Sigmoid colon (tissue), 4 donors: ENCODE measurements at regions not wholly inside any gene's neighbourhood (a gene's known extent, or its start where the extent isn't known, plus 50 kb on each side); places are given as distances from the start of the nearest gene placed in this dataset.

Source experiments
- CTCF ChIP-seq, 4 experiments: fragments of 450-650 bp in 3 of 4; fragments of 200-600 bp in 1 of 4; IDR thresholded peaks; one replicate each; pipeline ENCODE4 v1.5.1; 2016 to 2019; ENCODE audit warnings: antibody characterized with exemption in 4 of 4, mild to moderate bottlenecking in 3 of 4, moderate library complexity in 2 of 4
- EP300 ChIP-seq, 4 donors: sonication (generic); formaldehyde crosslinking; IDR thresholded peaks; one replicate each; pipeline ENCODE4 v1.6.1; 2017; ENCODE audit warnings: antibody characterized with exemption in 4 of 4
- POLR2A ChIP-seq, 2 donors: fragments of 450-650 bp; IDR thresholded peaks; one replicate each; pipeline ENCODE4 v1.6.1; 2016; ENCODE audit warnings: antibody characterized with exemption in 2 of 2, mild to moderate bottlenecking in 2 of 2, moderate library complexity in 2 of 2

- TF ChIP-seq EP300 (IDR thresholded peaks at IDR 0.05) (no peak), CTCF (IDR thresholded peaks at IDR 0.05) (no peak), POLR2A (IDR thresholded peaks at IDR 0.05) (no peak)
These were observed 67.4 kb upstream of the PPP1R3C start for GRCh38 chr10:91700273-91700672.
